ENCODE measurements at regions not wholly inside any gene's neighbourhood (a gene's known extent, or its start where the extent isn't known, plus 50 kb on each side); places are given as distances from the start of the nearest gene placed in this dataset.
"Not testable (repeated sequence)": the region's sequence is repeated elsewhere in the genome, so short reads cannot be mapped to it uniquely, and the experiment has no call there.

- no peak for DNase-seq
Measured at GRCh38 chr13:71382285-71382684, 484.7 kb downstream of the DACH1 start.

DNA sequence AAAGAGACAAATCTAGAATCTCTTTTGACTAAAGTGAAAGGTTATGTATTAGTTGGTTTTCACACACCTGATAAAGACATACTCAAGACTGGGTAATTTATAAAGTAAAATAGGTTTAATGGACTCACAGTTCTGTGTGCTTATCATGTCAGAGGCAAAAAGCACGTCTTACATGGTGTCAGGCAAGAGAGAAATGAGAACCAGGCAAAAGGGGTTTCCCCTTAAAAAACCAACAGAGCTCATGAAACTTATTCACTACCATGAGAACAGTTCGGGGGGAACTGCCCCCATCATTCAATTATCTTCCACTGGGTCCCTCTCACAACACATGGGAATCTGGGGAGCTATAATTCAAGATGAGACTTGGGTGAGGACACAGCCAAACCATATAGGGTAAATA lies 486.8 kb downstream of the DACH1 start:
- DNase-seq: no peak

DNA sequence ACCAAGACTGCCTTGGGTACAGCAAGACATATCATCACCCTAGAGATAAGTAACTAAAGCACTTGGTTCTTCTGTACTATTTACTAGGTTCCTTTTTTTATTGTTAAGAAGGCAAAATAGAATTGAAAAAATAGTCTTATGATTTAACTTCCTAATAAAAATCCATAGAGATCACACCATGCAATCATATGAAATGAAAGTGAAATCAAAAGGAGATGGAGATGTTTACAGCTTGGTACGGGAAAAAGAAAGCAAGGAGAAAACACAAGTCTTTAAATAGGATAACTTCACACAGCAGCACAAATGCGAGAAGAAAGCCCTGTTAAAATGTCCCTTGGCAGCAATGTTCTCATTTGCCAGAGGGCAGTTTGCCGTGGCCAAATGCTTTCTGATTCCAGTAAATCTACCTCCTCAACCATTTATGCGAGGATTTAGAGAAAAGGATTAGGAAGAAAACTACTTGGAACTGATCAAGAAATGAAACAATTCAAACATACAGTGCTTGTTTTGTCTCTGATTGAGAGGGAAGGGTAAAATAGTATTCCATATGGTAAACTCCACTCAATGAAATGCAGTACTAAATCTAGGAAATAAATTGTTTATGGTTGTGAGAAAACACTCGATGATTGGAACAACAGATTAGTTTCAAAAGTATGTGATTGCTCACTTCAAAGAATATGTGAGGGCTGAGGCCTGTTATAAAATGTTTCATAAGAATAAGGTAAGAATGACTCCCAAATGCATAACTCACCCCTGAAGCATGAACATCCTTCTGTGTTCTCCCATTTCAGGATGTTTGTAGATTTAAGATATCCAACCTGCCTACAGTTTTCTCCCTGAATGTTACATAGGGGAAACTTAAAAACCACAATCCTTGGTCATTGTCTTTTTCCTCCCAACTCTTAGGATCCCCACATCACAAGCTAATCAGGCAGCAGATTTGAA lies 487.8 kb downstream of the DACH1 start:
- no peak for DNase-seq

- no peak for DNase-seq
Measured at GRCh38 chr13:71374471-71375049, 492.4 kb downstream of the DACH1 start.

DNA sequence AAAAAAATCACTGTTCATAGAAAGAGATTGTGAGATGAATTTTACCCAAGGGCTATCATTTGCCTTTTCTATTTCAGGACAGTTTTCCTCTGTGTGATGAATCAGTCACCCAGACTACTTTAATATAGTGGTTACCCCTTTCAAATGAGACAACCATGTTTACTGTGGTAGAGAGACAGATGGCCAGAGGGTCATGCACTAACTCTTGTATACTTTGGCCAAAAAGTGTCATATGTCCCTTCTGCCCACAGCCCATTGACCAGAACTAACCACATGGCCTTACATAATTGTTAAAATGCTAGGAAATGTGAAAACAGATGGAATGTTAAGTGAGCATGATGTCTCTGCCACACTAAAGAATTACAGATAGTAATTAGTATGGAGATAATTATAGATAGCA lies 498.7 kb downstream of the DACH1 start:
- no peak for DNase-seq

GRCh38 chr13:71360041-71360440 lies 507.0 kb downstream of the DACH1 start:
- DNase-seq: no peak

DNA sequence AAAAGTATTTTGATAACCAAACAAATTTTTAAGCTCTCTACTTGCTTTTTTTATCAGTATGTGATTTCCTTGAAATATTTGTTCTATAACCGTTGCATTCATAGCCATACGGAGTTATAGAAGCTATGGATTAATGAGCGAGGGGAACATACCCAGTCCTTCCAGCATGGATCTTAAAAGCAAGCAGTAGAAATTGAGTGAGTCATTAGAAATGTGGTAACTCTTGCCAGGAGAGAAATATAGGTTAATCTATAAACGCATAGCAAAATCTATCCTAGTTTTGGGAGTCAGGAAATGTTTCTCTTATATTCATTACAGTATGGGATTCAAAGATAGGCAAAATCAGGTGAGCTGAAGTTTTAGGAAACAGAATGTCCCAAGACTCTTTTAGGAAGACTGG lies 507.4 kb downstream of the DACH1 start:
- no peak for DNase-seq

GRCh38 chr13:71358218-71358617 lies 508.8 kb downstream of the DACH1 start:
- DNase-seq: no peak

- DNase-seq: no peak
Measured at GRCh38 chr13:71355010-71355409, 512.0 kb downstream of the DACH1 start.

GRCh38 chr13:71350886-71351285 lies 516.1 kb downstream of the DACH1 start:
- DNase-seq: no peak

DNA sequence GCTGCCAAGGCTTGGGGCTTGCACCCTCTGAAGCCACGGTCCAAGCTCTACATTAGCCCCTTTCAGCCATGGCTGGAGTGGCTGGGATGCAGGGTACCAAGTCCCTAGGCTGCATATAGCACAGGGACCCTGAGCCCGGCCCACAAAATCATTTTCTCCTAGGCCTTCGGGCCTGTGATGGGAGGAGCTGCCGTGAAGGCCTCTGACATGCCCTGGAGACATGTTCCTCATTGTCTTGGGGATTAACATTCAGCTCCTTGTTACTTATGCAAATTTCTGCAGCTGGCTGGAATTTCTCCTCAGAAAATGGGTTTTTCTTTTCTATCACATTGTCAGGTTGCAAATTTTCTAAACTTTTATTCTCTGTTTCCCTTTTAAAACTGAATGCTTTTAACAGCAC lies 521.1 kb downstream of the DACH1 start:
- DNase-seq: not testable (repeated sequence)

- DNase-seq: no peak
Measured at GRCh38 chr13:71339736-71340135, 527.3 kb downstream of the DACH1 start.

- DNase-seq: no peak
Measured at GRCh38 chr13:71339005-71339404, 528.0 kb downstream of the DACH1 start.

DNA sequence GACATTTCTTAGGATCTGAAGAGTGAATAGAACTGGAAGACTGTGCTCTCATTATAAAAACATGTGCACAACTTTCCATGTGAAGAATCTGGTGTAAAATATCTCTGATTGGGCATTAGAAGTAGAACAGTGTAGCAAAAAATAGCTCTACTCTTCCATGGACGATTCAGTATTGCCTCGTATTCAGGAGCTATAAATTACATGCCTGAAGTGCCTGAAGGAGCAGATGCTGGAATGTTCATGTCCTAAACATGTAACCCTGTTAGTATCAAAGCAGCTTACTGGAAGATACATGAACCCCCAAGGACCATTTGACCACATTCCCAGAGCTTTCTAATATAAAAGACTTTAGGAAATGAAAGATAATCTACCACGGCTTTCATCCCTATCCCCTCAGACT lies 528.9 kb downstream of the DACH1 start:
- DNase-seq: no peak

DNA sequence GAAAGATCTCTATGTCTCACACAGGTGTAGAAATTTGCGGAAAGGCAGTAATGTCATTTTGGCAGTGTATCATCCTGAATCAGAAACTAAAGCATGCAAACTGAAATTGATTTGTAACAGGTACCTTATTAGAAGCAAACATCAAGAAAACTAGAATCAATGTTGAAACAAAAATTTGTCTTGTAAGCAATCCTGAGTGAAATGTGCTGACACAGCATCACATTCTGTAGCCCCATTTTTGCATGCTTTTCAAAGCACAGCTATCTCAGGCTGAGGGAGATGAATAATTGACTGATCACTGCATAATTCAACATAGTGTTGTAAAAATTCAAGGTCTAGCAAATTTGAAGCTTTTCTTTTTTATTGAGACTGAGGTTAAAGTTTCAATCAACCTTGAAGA lies 539.7 kb downstream of the DACH1 start:
- DNase-seq: no peak

- DNase-seq: no peak
Measured at GRCh38 chr13:71325556-71325955, 541.4 kb downstream of the DACH1 start.

GRCh38 chr13:71323266-71323665 lies 543.7 kb downstream of the DACH1 start:
- DNase-seq: no peak

DNA sequence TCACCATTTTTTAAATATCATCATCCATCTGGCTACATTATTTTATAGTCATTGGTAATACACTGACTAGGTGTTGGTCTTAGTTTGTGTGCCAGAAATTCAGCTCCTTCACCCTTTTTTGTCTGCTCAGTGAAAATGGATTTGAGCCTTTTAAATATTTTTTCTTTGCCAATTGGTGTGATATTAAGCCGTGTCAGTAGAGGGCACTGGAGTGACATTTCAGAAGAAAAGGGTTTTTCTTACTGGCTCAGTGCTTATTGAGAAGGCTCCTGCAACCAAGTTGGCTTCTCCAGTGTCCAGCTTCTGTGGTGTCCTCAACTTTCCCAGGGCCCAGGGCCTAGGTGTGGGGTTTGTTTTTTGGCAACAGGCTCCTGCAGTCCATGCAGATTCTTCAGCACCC lies 546.6 kb downstream of the DACH1 start:
- DNase-seq: no peak

- DNase-seq: no peak
Measured at GRCh38 chr13:71316792-71317363, 550.1 kb downstream of the DACH1 start.

- DNase-seq: no peak
Measured at GRCh38 chr13:71312923-71313322, 554.1 kb downstream of the DACH1 start.

- no peak for DNase-seq
Measured at GRCh38 chr13:71309905-71310304, 557.1 kb downstream of the DACH1 start.

DNA sequence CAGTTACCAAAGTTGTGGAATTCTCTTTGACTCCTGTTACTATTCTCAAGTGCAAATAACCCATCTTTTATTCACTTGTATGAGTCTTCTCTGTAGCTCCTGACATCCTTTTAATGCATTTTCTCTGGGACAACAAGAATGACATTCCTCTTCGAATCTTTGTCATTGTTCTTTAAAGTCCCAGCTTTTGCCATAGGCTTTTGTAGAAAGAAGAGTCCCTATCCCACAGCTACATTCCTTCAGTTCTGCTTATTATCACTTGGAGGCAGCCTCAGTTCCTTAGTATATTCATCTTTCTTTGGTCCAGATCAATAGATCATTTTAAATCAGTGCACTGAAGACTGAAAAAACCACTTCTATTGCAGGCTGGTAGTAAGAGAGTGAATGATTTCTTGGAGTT lies 560.2 kb downstream of the DACH1 start:
- DNase-seq: no peak

- no peak for DNase-seq
Measured at GRCh38 chr13:71304861-71305260, 562.1 kb downstream of the DACH1 start.

- no peak for DNase-seq
Measured at GRCh38 chr13:71303144-71303543, 563.9 kb downstream of the DACH1 start.
